Esophagus squamous epithelium (tissue), 5 donors: ENCODE measurements at regions not wholly inside any gene's neighbourhood (a gene's known extent, or its start where the extent isn't known, plus 50 kb on each side); places are given as distances from the start of the nearest gene placed in this dataset.

Experiments used
- DNase-seq: peaks from one replicate; lab custom pipeline; 2025; lab: John Stamatoyannopoulos, UW
- H3K27ac ChIP-seq, 4 donors: fragments of 200-600 bp; sonication (generic); one replicate each; pipeline ENCODE4 v1.5.1; 2016 to 2019; ENCODE audit warnings: mild to moderate bottlenecking in 1 of 4
- H3K27me3 ChIP-seq, 4 donors: fragments of 200-600 bp; sonication (generic); 1 replicate in 3 of 4; 2 replicates in 1 of 4; pipeline versions ENCODE4 v1.5.1 to v1.6.0; 2017 to 2021; ENCODE audit warnings: antibody characterized with exemption in 1 of 4
- H3K36me3 ChIP-seq, 3 donors: fragments of 200-600 bp; sonication (generic); one replicate each; pipeline ENCODE4 v1.5.1; 2016 to 2019
- H3K4me1 ChIP-seq, 3 donors: fragments of 200-600 bp; sonication (generic); one replicate each; pipeline ENCODE4 v1.5.1; 2017 to 2019
- H3K4me3 ChIP-seq, 4 donors: fragments of 200-600 bp; sonication (generic); 1 replicate in 3 of 4; 2 replicates in 1 of 4; pipeline ENCODE4 v1.5.1; 2016 to 2019; ENCODE audit warnings: mild to moderate bottlenecking in 2 of 4, moderate library complexity in 1 of 4
- H3K9me3 ChIP-seq, 3 donors: fragments of 200-600 bp; sonication (generic); one replicate each; pipeline ENCODE4 v1.5.1; 2016 to 2019
- CTCF ChIP-seq, 6 experiments: fragments of 450-650 bp in 4 of 6; fragments of 200-600 bp in 2 of 6; sonication (generic) in 2 of 6; IDR thresholded peaks; one replicate each; pipeline ENCODE4 v1.5.1; 2016 to 2019; ENCODE audit warnings: antibody characterized with exemption in 6 of 6, mild to moderate bottlenecking in 4 of 6, moderate library complexity in 4 of 6
- POLR2A ChIP-seq, 4 donors: fragments of 450-650 bp; IDR thresholded peaks; one replicate each; pipeline ENCODE4 v1.6.1; 2017; ENCODE audit warnings: antibody characterized with exemption in 4 of 4, mild to moderate bottlenecking in 4 of 4, moderate library complexity in 3 of 4
- WGBS, 2 donors: methylation state at CpG; one replicate each; pipeline ENCODE4 v1.1.5; 2018; 5-methylcytosine and 5-hydroxymethylcytosine counted together
- intact Hi-C: fragments of 100-400 bp; cut with DNase I; formaldehyde crosslinking; loops from one replicate; pipeline ENCODE4 v1.15.0; 2022
- donor health status: DM: yes; HTN: yes; CAD: no.

- no peak overlapping the region for H3K27ac ChIP-seq
- 88 to 89% methylated on average over 3 to 6 of the region's 6 CpGs for WGBS, 2 donors
- H3K4me3 ChIP-seq, result no peak overlapping the region
- no peaks in the 10 kb centered on the region for H3K27me3 ChIP-seq
- no peaks in the 10 kb centered on the region for H3K36me3 ChIP-seq
- TF ChIP-seq POLR2A (IDR thresholded peaks at IDR 0.05), result no peak
- TF ChIP-seq CTCF (IDR thresholded peaks at IDR 0.05), result no peak
- no peaks in the 10 kb centered on the region for H3K4me1 ChIP-seq
- no peak for DNase-seq
- intact Hi-C loops, result no loop called here
- no peaks in the 10 kb centered on the region for H3K9me3 ChIP-seq
These were observed 140.1 kb upstream of the ASB18 start for GRCh38 chr2:236404346-236404745.

GRCh38 chr2:236405357-236405756, 141.2 kb upstream of the ASB18 start:
- Histone ChIP-seq H3K27me3 (no peaks in the 10 kb centered on the region), H3K4me3 (no peak overlapping the region), H3K36me3 (no peaks in the 10 kb centered on the region), H3K4me1 (no peaks in the 10 kb centered on the region), H3K27ac (no peak overlapping the region), H3K9me3 (no peaks in the 10 kb centered on the region)
- WGBS, 2 donors, result 92 to 95% methylated on average over 8 of the region's 8 CpGs
- no peak for DNase-seq
- no peak for TF ChIP-seq POLR2A (IDR thresholded peaks at IDR 0.05)
- TF ChIP-seq CTCF (IDR thresholded peaks at IDR 0.05), result no peak
- intact Hi-C loops, result no loop called here

- intact Hi-C loops, result no loop called here
- Histone ChIP-seq H3K4me3 (no peak overlapping the region), H3K27me3 (peaks cover 0 to 5% (median 0%) of the 10 kb centered on the region in 4 donors), H3K27ac (no peak overlapping the region), H3K4me1 (no peaks in the 10 kb centered on the region), H3K36me3 (no peaks in the 10 kb centered on the region), H3K9me3 (no peaks in the 10 kb centered on the region)
- TF ChIP-seq POLR2A (IDR thresholded peaks at IDR 0.05) (no peak), CTCF (IDR thresholded peaks at IDR 0.05) (no peak)
- no peak for DNase-seq
- WGBS, 2 donors, result 85 to 100% methylated on average over 1 to 4 of the region's 7 CpGs
These were observed 143.9 kb upstream of the ASB18 start for GRCh38 chr2:236408090-236408489.

DNA sequence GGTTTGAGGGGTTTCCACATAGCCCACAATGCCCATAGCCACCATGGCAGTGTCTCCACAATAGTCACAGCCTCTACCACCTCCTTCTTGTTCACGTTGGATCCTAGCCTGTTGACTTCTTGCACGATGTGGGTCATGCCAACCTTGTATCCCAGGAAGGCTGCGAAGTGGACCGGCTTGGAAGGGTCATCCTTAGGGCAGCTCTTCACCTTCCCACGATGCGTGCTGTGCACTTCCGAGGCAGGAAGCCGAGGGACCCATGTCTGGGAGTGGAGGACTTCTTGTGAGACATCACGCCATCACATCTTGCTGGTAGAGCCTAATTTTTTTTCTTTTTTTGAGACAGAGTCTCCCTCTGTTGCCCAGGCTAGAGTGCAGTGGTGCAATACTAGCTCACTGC, 144.6 kb upstream of the ASB18 start:
- no peaks in the 10 kb centered on the region for H3K9me3 ChIP-seq
- no peaks in the 10 kb centered on the region for H3K36me3 ChIP-seq
- intact Hi-C loops, result no loop called here
- no peak for DNase-seq
- no peak overlapping the region for H3K4me3 ChIP-seq
- TF ChIP-seq CTCF (IDR thresholded peaks at IDR 0.05), result no peak
- TF ChIP-seq POLR2A (IDR thresholded peaks at IDR 0.05), result no peak
- peaks cover 0 to 5% (median 0%) of the 10 kb centered on the region in 4 donors for H3K27me3 ChIP-seq
- H3K4me1 ChIP-seq, result no peaks in the 10 kb centered on the region
- H3K27ac ChIP-seq, result no peak overlapping the region
- WGBS, 2 donors, result 98 to 100% methylated on average over 3 to 7 of the region's 9 CpGs

DNA sequence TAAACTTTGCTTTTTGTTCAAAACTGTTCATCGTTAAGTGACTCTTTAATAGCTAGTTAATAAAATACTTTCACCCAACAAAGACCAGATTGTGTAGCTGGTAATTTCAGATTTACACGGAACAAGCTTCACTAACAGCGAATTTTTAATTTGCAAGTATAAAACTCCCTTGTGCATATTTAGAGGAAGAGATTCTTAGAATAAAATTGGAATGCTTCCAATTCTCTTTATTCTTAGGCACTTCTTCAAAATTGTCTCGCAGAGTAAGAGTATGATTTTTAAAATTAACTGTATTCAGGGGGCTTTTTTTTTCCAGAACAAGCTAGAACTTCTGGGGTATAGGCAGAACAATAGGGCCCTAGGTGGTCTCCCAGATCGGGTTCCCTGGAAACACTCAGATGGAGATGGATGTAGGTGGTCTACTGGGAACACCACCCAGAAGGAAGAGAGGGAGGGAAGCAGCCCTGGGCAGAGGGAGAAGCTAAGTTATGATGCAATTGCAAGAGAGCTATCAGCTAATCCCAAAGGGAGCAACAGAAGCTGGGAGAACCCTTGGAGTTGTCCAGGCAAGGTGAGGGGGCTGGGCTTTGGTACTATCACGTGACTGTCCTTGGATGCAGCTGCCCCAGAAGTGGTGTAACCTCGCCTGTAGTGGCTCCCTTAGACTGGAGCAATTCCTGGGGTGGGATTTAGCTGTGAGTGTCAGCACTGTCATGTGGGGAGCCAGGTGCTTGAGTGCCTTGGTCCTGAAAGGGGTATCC, 151.7 kb upstream of the ASB18 start:
- Histone ChIP-seq H3K9me3 (no peaks in the 10 kb centered on the region), H3K4me1 (no peaks in the 10 kb centered on the region), H3K27ac (no peak overlapping the region), H3K4me3 (no peak overlapping the region), H3K27me3 (peaks cover 0 to 5% (median 0%) of the 10 kb centered on the region in 4 donors), H3K36me3 (no peaks in the 10 kb centered on the region)
- no peak for DNase-seq
- TF ChIP-seq POLR2A (IDR thresholded peaks at IDR 0.05) (no peak), CTCF (IDR thresholded peaks at IDR 0.05) (no peak)
- WGBS, 2 donors, result 59 to 71% methylated on average over 7 of the region's 7 CpGs
- intact Hi-C loops, result no loop called here
